Hepatocyte (in vitro differentiated cells): ENCODE measurements at regions not wholly inside any gene's neighbourhood (a gene's known extent, or its start where the extent isn't known, plus 50 kb on each side); places are given as distances from the start of the nearest gene placed in this dataset.
A peak's percentile ranks its signal among the peaks of the same experiment; 100 is the strongest.
"Not testable (repeated sequence)": the region's sequence is repeated elsewhere in the genome, so short reads cannot be mapped to it uniquely, and the experiment has no call there.

Experiments
- DNase-seq: peaks from one replicate; pipeline ENCODE4 v3.0.0-alpha.2; 2016; ENCODE audit warnings: low spot score
- H2AFZ ChIP-seq: fragments of 200-600 bp; sonication (generic); 2 replicates; pipeline ENCODE4 v1.6.0; 2016; ENCODE audit warnings: antibody characterized with exemption, mild to moderate bottlenecking
- H3K27ac ChIP-seq: fragments of 200-600 bp; sonication (generic); 2 replicates; pipeline ENCODE4 v1.5.1; 2016; ENCODE audit warnings: mild to moderate bottlenecking
- H3K27me3 ChIP-seq: fragments of 200-600 bp; sonication (generic); 2 replicates; pipeline ENCODE4 v1.6.1; 2016
- H3K36me3 ChIP-seq: fragments of 200-600 bp; sonication (generic); replicated peaks from 2 replicates; pipeline ENCODE4 v1.5.1; 2016; ENCODE audit warnings: low read depth; ENCODE audit not compliant: insufficient read depth
- H3K4me1 ChIP-seq: fragments of 200-600 bp; sonication (generic); 2 replicates; pipeline ENCODE4 v1.5.1; 2016; ENCODE audit warnings: mild to moderate bottlenecking, moderate library complexity; ENCODE audit not compliant: insufficient read depth
- H3K4me2 ChIP-seq: fragments of 200-600 bp; sonication (generic); 2 replicates; pipeline ENCODE4 v1.6.0; 2016
- H3K4me3 ChIP-seq: fragments of 200-600 bp; sonication (generic); 2 replicates; pipeline ENCODE4 v1.5.1; 2016; ENCODE audit warnings: mild to moderate bottlenecking
- H3K79me2 ChIP-seq: fragments of 200-600 bp; sonication (generic); 2 replicates; pipeline ENCODE4 v1.6.0; 2017; ENCODE audit warnings: mild to moderate bottlenecking
- H3K9me2 ChIP-seq: fragments of 200-600 bp; sonication (generic); replicated peaks from 2 replicates; pipeline ENCODE4 v1.6.0; 2017; ENCODE audit warnings: mild to moderate bottlenecking; ENCODE audit not compliant: insufficient read depth
- H3K9me3 ChIP-seq: fragments of 200-600 bp; sonication (generic); 2 replicates; pipeline ENCODE4 v1.5.1; 2016; ENCODE audit warnings: low read depth, mild to moderate bottlenecking
- H4K20me1 ChIP-seq: fragments of 200-600 bp; sonication (generic); 2 replicates; pipeline ENCODE4 v1.6.0; 2016; ENCODE audit warnings: mild to moderate bottlenecking; ENCODE audit not compliant: insufficient read depth, poor library complexity, severe bottlenecking
- EZH2 ChIP-seq: fragments of 200-600 bp; sonication (generic); IDR thresholded peaks from 2 replicates; pipeline ENCODE4 v1.6.1; 2016; ENCODE audit warnings: antibody characterized with exemption, mild to moderate bottlenecking, borderline replicate concordance
- EZH2phosphoT487 ChIP-seq: fragments of 200-600 bp; sonication (generic); IDR thresholded peaks from one replicate; pipeline ENCODE4 v1.6.1; 2018; ENCODE audit warnings: antibody characterized with exemption, mild to moderate bottlenecking, low read depth, moderate library complexity; ENCODE audit not compliant: unreplicated experiment, severe bottlenecking
- WGBS: methylation state at CpG from one replicate; pipeline ENCODE4 v1.1.6; 2016; ENCODE audit warnings: low lambda C conversion rate; ENCODE audit errors: missing lambda C conversion rate; 5-methylcytosine and 5-hydroxymethylcytosine counted together
- TF ChIP-seq, protein P1 (sequence below): fragments of 200-600 bp; sonication (generic); IDR thresholded peaks from 2 replicates; pipeline ENCODE4 v1.5.1; 2016; ENCODE audit warnings: antibody characterized with exemption, mild to moderate bottlenecking; ENCODE audit not compliant: poor library complexity

DNA sequence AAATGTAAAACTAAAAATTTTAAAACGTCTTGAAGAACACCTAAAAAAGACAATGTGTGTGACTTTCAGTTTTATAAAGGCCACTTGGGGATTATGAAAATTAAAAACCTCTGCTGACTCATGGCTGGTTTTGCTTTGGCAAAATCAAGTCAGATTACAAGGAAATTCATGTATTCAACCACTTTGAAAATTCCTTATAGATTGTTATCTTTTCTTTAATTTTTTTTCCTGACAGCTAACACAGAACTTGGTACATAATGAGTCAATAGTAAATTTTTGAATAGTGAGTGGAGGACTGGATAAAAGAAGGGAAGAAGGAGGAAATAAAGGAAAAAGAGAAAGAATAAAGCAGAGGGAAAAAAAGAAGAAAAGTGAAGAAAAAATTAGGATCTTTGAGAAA, 1774.7 kb upstream of the ACO1 start:
- no peak overlapping the region for H3K4me3 ChIP-seq
- TF ChIP-seq EZH2phosphoT487 (no peak), EZH2 (no peak)
- TF ChIP-seq, protein P1, sequence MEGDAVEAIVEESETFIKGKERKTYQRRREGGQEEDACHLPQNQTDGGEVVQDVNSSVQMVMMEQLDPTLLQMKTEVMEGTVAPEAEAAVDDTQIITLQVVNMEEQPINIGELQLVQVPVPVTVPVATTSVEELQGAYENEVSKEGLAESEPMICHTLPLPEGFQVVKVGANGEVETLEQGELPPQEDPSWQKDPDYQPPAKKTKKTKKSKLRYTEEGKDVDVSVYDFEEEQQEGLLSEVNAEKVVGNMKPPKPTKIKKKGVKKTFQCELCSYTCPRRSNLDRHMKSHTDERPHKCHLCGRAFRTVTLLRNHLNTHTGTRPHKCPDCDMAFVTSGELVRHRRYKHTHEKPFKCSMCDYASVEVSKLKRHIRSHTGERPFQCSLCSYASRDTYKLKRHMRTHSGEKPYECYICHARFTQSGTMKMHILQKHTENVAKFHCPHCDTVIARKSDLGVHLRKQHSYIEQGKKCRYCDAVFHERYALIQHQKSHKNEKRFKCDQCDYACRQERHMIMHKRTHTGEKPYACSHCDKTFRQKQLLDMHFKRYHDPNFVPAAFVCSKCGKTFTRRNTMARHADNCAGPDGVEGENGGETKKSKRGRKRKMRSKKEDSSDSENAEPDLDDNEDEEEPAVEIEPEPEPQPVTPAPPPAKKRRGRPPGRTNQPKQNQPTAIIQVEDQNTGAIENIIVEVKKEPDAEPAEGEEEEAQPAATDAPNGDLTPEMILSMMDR, result no peak

DNA sequence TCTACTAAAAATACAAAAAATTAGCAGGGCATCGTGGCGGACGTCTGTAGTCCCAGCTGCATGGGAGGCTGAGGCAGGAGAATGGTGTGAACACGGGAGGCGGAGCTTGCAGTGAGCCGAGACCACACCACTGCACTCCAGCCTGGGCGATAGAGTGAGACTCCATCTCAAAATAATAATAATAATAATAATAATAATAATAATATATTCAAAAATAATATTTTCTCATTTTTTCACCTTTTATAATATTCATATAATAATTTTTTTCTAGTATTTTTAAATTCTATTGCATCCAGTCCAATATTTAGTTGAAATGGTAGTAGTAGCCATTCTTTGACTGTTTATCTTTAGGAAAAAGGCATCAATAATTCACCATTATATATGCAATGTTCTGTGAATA, 1767.7 kb upstream of the ACO1 start:
- not testable (repeated sequence) for H3K27ac ChIP-seq, H3K4me3 ChIP-seq, H3K36me3 ChIP-seq, H3K4me1 ChIP-seq, H3K9me2 ChIP-seq, H2AFZ ChIP-seq, H3K4me2 ChIP-seq, H4K20me1 ChIP-seq, H3K27me3 ChIP-seq, H3K9me3 ChIP-seq, H3K79me2 ChIP-seq, DNase-seq
- 93% methylated on average over 7 of the region's 7 CpGs for WGBS

More for the DNA sequence above, 1774.7 kb upstream of the ACO1 start:
- Histone ChIP-seq H3K36me3 (no peaks in the 10 kb centered on the region), H3K9me3 (no peaks in the 10 kb centered on the region), H3K79me2 (no peaks in the 10 kb centered on the region), H3K27me3 (no peaks in the 10 kb centered on the region), H3K27ac (no peak overlapping the region), H3K4me2 (no peak overlapping the region), H3K9me2 (no peaks in the 10 kb centered on the region), H3K4me1 (no peaks in the 10 kb centered on the region), H2AFZ (no peak overlapping the region), H4K20me1 (no peaks in the 10 kb centered on the region)
- DNase-seq, result no peak
- WGBS, result 85% methylated on average over 1 of the region's 1 CpG

DNA sequence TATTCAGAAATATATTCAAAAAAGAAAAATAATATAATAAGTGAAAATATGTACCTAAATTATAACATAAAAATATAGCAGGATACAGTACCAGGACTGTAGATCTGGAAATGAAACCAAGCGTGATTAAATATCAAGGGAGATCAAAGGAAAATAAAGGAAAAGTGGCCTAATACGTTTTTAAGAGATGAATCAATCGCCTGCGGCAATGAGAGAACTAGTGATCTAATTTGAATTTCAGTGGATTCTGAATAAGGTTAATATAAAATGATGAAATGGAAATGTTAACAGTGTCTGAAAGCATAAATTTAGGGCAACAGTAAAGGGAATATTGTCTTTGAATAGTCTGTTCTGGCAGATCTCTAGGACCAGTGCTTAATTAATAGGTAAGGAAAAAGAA, 1761.9 kb upstream of the ACO1 start:
- H3K36me3 ChIP-seq, result no peaks in the 10 kb centered on the region
- H2AFZ ChIP-seq, result no peak overlapping the region
- no peak overlapping the region for H3K4me2 ChIP-seq
- 92% methylated on average over 4 of the region's 4 CpGs for WGBS
- H4K20me1 ChIP-seq, result no peaks in the 10 kb centered on the region
- H3K27me3 ChIP-seq, result no peaks in the 10 kb centered on the region
- no peaks in the 10 kb centered on the region for H3K9me2 ChIP-seq
- H3K9me3 ChIP-seq, result no peaks in the 10 kb centered on the region
- H3K27ac ChIP-seq, result no peak overlapping the region
- TF ChIP-seq EZH2phosphoT487 (no peak), EZH2 (no peak)
- TF ChIP-seq, protein P1, result no peak
- no peaks in the 10 kb centered on the region for H3K4me1 ChIP-seq
- no peaks in the 10 kb centered on the region for H3K79me2 ChIP-seq
- H3K4me3 ChIP-seq, result no peak overlapping the region
- no peak for DNase-seq

DNA sequence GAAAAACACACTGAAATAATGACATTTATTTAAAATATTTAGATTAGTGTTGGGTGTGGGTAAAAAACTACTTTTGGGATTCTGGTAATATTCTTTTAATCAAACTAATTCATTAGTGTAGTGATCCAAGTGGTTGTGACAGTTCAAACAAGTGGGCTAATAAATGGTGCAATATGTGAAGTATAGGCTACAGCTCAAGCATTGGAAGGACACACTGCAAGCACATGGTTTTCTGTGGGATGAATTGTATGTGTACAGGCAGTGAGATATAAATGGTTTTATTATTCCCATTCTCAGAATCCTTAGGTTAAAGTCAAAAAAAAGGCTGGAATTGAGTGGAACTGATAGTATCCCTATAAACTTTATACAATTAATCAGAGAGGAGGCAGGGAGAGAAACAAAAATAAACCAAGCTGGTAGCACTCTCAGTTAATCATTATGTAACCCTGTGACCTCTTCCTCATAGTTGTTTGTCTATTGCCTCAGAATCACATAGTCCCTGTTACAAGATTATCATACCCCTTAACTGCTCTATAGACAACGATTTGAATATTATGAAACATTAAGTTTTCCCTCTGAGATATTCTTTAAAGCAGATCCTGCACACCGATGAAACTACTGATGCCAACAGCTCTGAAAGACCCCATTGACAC, 1755.4 kb upstream of the ACO1 start:
- Histone ChIP-seq H3K9me2 (no peaks in the 10 kb centered on the region), H2AFZ (no peak overlapping the region), H3K36me3 (no peaks in the 10 kb centered on the region), H3K27ac (no peak overlapping the region), H3K4me1 (no peaks in the 10 kb centered on the region), H3K4me3 (no peak overlapping the region), H3K4me2 (peak overlapping the region; percentile 21), H3K79me2 (no peaks in the 10 kb centered on the region), H3K9me3 (no peaks in the 10 kb centered on the region), H4K20me1 (no peaks in the 10 kb centered on the region), H3K27me3 (no peaks in the 10 kb centered on the region)
- DNase-seq, result no peak
- 74% methylated on average over 2 of the region's 2 CpGs for WGBS
- TF ChIP-seq EZH2 (no peak), EZH2phosphoT487 (no peak)
- TF ChIP-seq, protein P1, result no peak
